Keratinocyte (primary cell): ENCODE measurements at regions not wholly inside any gene's neighbourhood (a gene's known extent, or its start where the extent isn't known, plus 50 kb on each side); places are given as distances from the start of the nearest gene placed in this dataset.

Source experiments
- DNase-seq: peaks from one replicate; pipeline ENCODE4 v3.0.0-alpha.2; 2011; ENCODE audit warnings: low read depth, missing footprints, low spot score
- FAIRE-seq: peaks from 2 replicates; lab custom pipeline; 2011; peaks lifted over from hg19 to GRCh38; lab: Jason Lieb, UNC
- H2AFZ ChIP-seq: 2 replicates; pipeline ENCODE4 v1.6.0; 2012; ENCODE audit warnings: low read length, control low read depth, inconsistent platforms; ENCODE audit not compliant: control insufficient read depth
- H3K27ac ChIP-seq: 2 replicates; pipeline ENCODE4 v1.5.1; 2011; ENCODE audit warnings: low read length; ENCODE audit not compliant: control insufficient read depth, insufficient read depth
- H3K27me3 ChIP-seq: 3 replicates; pipeline ENCODE4 v1.6.0; 2011; ENCODE audit warnings: low read length; ENCODE audit not compliant: control insufficient read depth, insufficient read depth; ENCODE audit errors: extremely low read depth
- H3K36me3 ChIP-seq, 2 experiments: 2 replicates in 1 of 2; 3 replicates in 1 of 2; pipeline ENCODE4 v1.5.1; 2011; ENCODE audit warnings: low read length in 2 of 2, mild to moderate bottlenecking in 1 of 2; ENCODE audit not compliant: control insufficient read depth in 2 of 2, insufficient read depth in 2 of 2; ENCODE audit errors: extremely low read depth in 1 of 2
- H3K4me1 ChIP-seq: 3 replicates; pipeline ENCODE4 v1.5.1; 2011; ENCODE audit warnings: low read length; ENCODE audit not compliant: control insufficient read depth, insufficient read depth; ENCODE audit errors: extremely low read depth
- H3K4me2 ChIP-seq: 3 replicates; pipeline ENCODE4 v1.6.0; 2011; ENCODE audit warnings: low read depth, low read length; ENCODE audit not compliant: control insufficient read depth, insufficient read depth; ENCODE audit errors: extremely low read depth
- H3K4me3 ChIP-seq, 3 experiments: fragments of 200-600 bp in 1 of 3; sonication (generic) in 1 of 3; 2 replicates in 2 of 3; 3 replicates in 1 of 3; pipeline ENCODE4 v1.5.1; 2011 to 2016; ENCODE audit warnings: low read length in 3 of 3, mild to moderate bottlenecking in 3 of 3, control low read depth in 2 of 3, inconsistent platforms in 1 of 3, low read depth in 1 of 3, mixed read lengths in 1 of 3, mixed run types in 1 of 3, moderate library complexity in 1 of 3; ENCODE audit not compliant: control insufficient read depth in 2 of 3, insufficient read depth in 2 of 3; ENCODE audit errors: extremely low read depth in 1 of 3
- H3K79me2 ChIP-seq: 2 replicates; pipeline ENCODE4 v1.6.0; 2012; ENCODE audit warnings: low read length; ENCODE audit not compliant: control insufficient read depth, insufficient read depth
- H3K9ac ChIP-seq: 3 replicates; pipeline ENCODE4 v1.6.0; 2011; ENCODE audit warnings: low read length; ENCODE audit not compliant: control insufficient read depth, insufficient read depth; ENCODE audit errors: extremely low read depth
- H3K9me1 ChIP-seq: 3 replicates; pipeline ENCODE4 v1.6.0; 2011; ENCODE audit warnings: low read length; ENCODE audit not compliant: control insufficient read depth, insufficient read depth; ENCODE audit errors: extremely low read depth
- H3K9me3 ChIP-seq: 2 replicates; pipeline ENCODE4 v1.5.1; 2012; ENCODE audit warnings: low read depth, low read length; ENCODE audit not compliant: control insufficient read depth
- H4K20me1 ChIP-seq: 3 replicates; pipeline ENCODE4 v1.6.0; 2011; ENCODE audit warnings: low read length; ENCODE audit not compliant: control insufficient read depth, insufficient read depth; ENCODE audit errors: extremely low read depth
- CTCF ChIP-seq, 3 experiments: IDR thresholded peaks in 1 of 3; conservative IDR thresholded peaks in 1 of 3; optimal IDR thresholded peaks in 1 of 3; 2 replicates in 2 of 3; 3 replicates in 1 of 3; pipeline versions ENCODE3 to v1.5.1; 2011; ENCODE audit warnings: low read length in 3 of 3, mild to moderate bottlenecking in 3 of 3, moderate library complexity in 2 of 3, control low read depth in 1 of 3, inconsistent platforms in 1 of 3; ENCODE audit not compliant: insufficient read depth in 2 of 3; ENCODE audit errors: extremely low read depth in 1 of 3
- EZH2 ChIP-seq: IDR thresholded peaks from one replicate; pipeline ENCODE4 v1.6.1; 2012; ENCODE audit warnings: inconsistent platforms, mild to moderate bottlenecking, low read length, moderate library complexity
- dilution Hi-C: fragments of 300-500 bp; cut with MboI; formaldehyde crosslinking; loops from one replicate; pipeline ENCODE4 v1.7.0; 2020; ENCODE audit warnings: low sequenced_read_pairs; ENCODE audit not compliant: extremely low pct_ligation_motif_present

DNA sequence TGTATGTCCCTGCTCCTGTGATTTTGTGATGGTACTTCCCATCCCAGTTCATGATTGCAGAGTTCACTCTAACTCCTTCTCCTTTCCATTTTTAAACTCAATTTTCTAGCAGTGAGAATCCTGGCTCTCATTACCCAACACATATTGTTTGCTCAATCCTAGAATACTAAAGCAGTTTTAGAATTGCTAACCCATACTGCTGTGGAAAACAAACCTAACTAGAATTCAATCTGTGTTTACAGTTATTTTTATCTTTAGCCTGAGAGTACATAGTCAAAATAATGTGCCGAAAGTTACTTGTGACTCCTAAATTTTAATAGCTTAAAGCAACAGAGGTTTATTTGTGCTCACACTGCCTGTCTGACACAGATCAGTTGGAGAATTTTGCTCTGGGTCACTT is 508.0 kb downstream of the AACS start:
- no peaks in the 10 kb centered on the region for H3K36me3 ChIP-seq
- no peaks in the 10 kb centered on the region for H3K4me1 ChIP-seq
- dilution Hi-C loops, result no loop called here
- H3K27me3 ChIP-seq, result no peaks in the 10 kb centered on the region
- no peak overlapping the region for H3K27ac ChIP-seq
- no peak overlapping the region for H3K4me2 ChIP-seq
- no peaks in the 10 kb centered on the region for H3K9me1 ChIP-seq
- H3K9me3 ChIP-seq, result no peaks in the 10 kb centered on the region
- H3K4me3 ChIP-seq, result no peak overlapping the region
- H4K20me1 ChIP-seq, result no peaks in the 10 kb centered on the region
- TF ChIP-seq EZH2 (no peak), CTCF (optimal IDR thresholded peaks at IDR 0.05 in 1 of 3, IDR thresholded peaks at IDR 0.05 in 1 of 3, conservative IDR thresholded peaks at IDR 0.05 in 1 of 3; ENCODE audit: extremely low read depth in 1 of 3, insufficient read depth in 2 of 3, low read length in 3 of 3) (no peak)
- H2AFZ ChIP-seq, result no peak overlapping the region
- no peak overlapping the region for H3K9ac ChIP-seq
- H3K79me2 ChIP-seq, result no peaks in the 10 kb centered on the region
- DNase-seq, result no peak
- FAIRE-seq, result no peak

- Histone ChIP-seq H3K27ac (no peak overlapping the region), H4K20me1 (no peaks in the 10 kb centered on the region), H3K27me3 (no peaks in the 10 kb centered on the region), H3K4me1 (no peaks in the 10 kb centered on the region), H3K9ac (no peak overlapping the region), H3K4me2 (no peak overlapping the region), H2AFZ (no peak overlapping the region), H3K9me3 (no peaks in the 10 kb centered on the region), H3K9me1 (no peaks in the 10 kb centered on the region), H3K36me3 (no peaks in the 10 kb centered on the region), H3K4me3 (no peak overlapping the region), H3K79me2 (no peaks in the 10 kb centered on the region)
- DNase-seq (no peak), FAIRE-seq (no peak)
- dilution Hi-C loops, result no loop called here
- TF ChIP-seq EZH2, result no peak
- no peak for TF ChIP-seq CTCF (optimal IDR thresholded peaks at IDR 0.05 in 1 of 3, IDR thresholded peaks at IDR 0.05 in 1 of 3, conservative IDR thresholded peaks at IDR 0.05 in 1 of 3; ENCODE audit: extremely low read depth in 1 of 3, insufficient read depth in 2 of 3, low read length in 3 of 3)
These were observed 512.1 kb downstream of the AACS start for GRCh38 chr12:125577334-125577733.
